PC-9 (cell line): ENCODE measurements at regions not wholly inside any gene's neighbourhood (a gene's known extent, or its start where the extent isn't known, plus 50 kb on each side); places are given as distances from the start of the nearest gene placed in this dataset.

ENCODE experiments used
- BruUV-seq: library from RNA; stranded (reverse); fragments of 400-500 nt; replicated peaks from 2 replicates; lab custom pipeline; 2021; lab: Mats Ljungman, UMichigan
- CTCF ChIA-PET: fragments of 300-600 bp; sonication (Branson Sonifier 250); formaldehyde crosslinking; loops from one replicate; lab custom pipeline; 2022; ENCODE audit warnings: antibody characterized with exemption; lab: Charles Lee
- POLR2A ChIA-PET: fragments of 300-600 bp; sonication (Branson Sonifier 250); formaldehyde crosslinking; loops from one replicate; lab custom pipeline; 2022; ENCODE audit warnings: antibody characterized with exemption; ENCODE audit not compliant: unreplicated experiment; lab: Charles Lee
- DNase-seq, 2 experiments: peaks; one replicate each; pipeline versions ENCODE4 v3.0.0 to v3.0.0-alpha.2; 2015 to 2022; ENCODE audit warnings: mixed read lengths in 1 of 2
- H2AFZ ChIP-seq: fragments of 200-600 bp; sonication (generic); 2 replicates; pipeline ENCODE4 v1.8.1; 2017; ENCODE audit warnings: antibody characterized with exemption
- H3F3A ChIP-seq: fragments of 200-600 bp; sonication (generic); 2 replicates; pipeline ENCODE4 v1.8.1; 2017; ENCODE audit warnings: antibody characterized with exemption, mild to moderate bottlenecking, low read depth; ENCODE audit not compliant: insufficient read depth
- H3K27ac ChIP-seq: fragments of 200-600 bp; sonication (generic); 2 replicates; pipeline ENCODE4 v1.6.1; 2016; ENCODE audit warnings: mixed run types
- H3K27me3 ChIP-seq: fragments of 200-600 bp; sonication (generic); 2 replicates; pipeline ENCODE4 v1.6.1; 2016; ENCODE audit warnings: low read depth, mixed run types; ENCODE audit not compliant: insufficient read depth
- H3K36me3 ChIP-seq: fragments of 200-600 bp; sonication (generic); 2 replicates; pipeline ENCODE4 v1.6.1; 2016; ENCODE audit warnings: low read depth, mixed run types
- H3K4me1 ChIP-seq: fragments of 200-600 bp; sonication (generic); replicated peaks from 2 replicates; pipeline ENCODE4 v1.6.1; 2016; ENCODE audit warnings: mixed run types; ENCODE audit not compliant: insufficient read depth
- H3K4me2 ChIP-seq: fragments of 200-600 bp; sonication (generic); 2 replicates; pipeline ENCODE4 v1.6.1; 2017; ENCODE audit warnings: mixed run types
- H3K4me3 ChIP-seq: fragments of 200-600 bp; sonication (generic); 2 replicates; pipeline ENCODE4 v1.6.1; 2016; ENCODE audit warnings: mixed run types
- H3K79me2 ChIP-seq: fragments of 200-600 bp; sonication (generic); 2 replicates; pipeline ENCODE4 v1.6.1; 2017; ENCODE audit warnings: low read depth, mixed run types
- H3K9me2 ChIP-seq: fragments of 200-600 bp; sonication (generic); 2 replicates; pipeline ENCODE4 v1.8.1; 2017; ENCODE audit warnings: mild to moderate bottlenecking; ENCODE audit not compliant: insufficient read depth
- H3K9me3 ChIP-seq: fragments of 200-600 bp; sonication (generic); 2 replicates; pipeline ENCODE4 v1.8.1; 2016; ENCODE audit warnings: low read depth; ENCODE audit not compliant: insufficient read depth
- H4K20me1 ChIP-seq: fragments of 200-600 bp; sonication (generic); 2 replicates; pipeline ENCODE4 v1.8.1; 2017; ENCODE audit not compliant: insufficient read depth
- CTCF ChIP-seq: fragments of 200-600 bp; sonication (generic); conservative IDR thresholded peaks from 2 replicates; pipeline ENCODE4 v1.6.1; 2017; ENCODE audit warnings: mixed run types, antibody characterized with exemption, mild to moderate bottlenecking, moderate library complexity
- EZH2 ChIP-seq: fragments of 200-600 bp; sonication (generic); IDR thresholded peaks from 2 replicates; pipeline ENCODE4 v1.8.0; 2017; ENCODE audit warnings: antibody characterized with exemption, low read depth
- intact Hi-C: fragments of 100-400 bp; cut with micrococcal nuclease; formaldehyde crosslinking; loops from one replicate; pipeline ENCODE4 v1.10.0; 2022; ENCODE audit not compliant: unreplicated experiment

- no peaks in the 10 kb centered on the region for H3K79me2 ChIP-seq
- DNase-seq: no peak
- intact Hi-C loops: no loop called here
- no peaks in the 10 kb centered on the region for H3K27me3 ChIP-seq
- ChIA-PET CTCF (no interaction called here), POLR2A (no interaction called here)
- no peaks in the 10 kb centered on the region for H3F3A ChIP-seq
- no peak overlapping the region for H3K4me2 ChIP-seq
- no peak overlapping the region for H2AFZ ChIP-seq
- H3K9me3 ChIP-seq: no peaks in the 10 kb centered on the region
- no peak overlapping the region for H3K4me3 ChIP-seq
- no peaks in the 10 kb centered on the region for H4K20me1 ChIP-seq
- BruUV-seq: no TSS peak
- H3K36me3 ChIP-seq: no peaks in the 10 kb centered on the region
- H3K4me1 ChIP-seq: no peaks in the 10 kb centered on the region
- TF ChIP-seq EZH2 (no peak), CTCF (no peak)
- no peaks in the 10 kb centered on the region for H3K9me2 ChIP-seq
- no peak overlapping the region for H3K27ac ChIP-seq
These were observed 211.7 kb downstream of the RNF152 start for GRCh38 chr18:61681065-61681464.

GRCh38 chr18:61679836-61680235, 213.0 kb downstream of the RNF152 start:
- BruUV-seq: no TSS peak
- DNase-seq: no peak
- POLR2A ChIA-PET: no interaction called here
- Histone ChIP-seq H3K27ac (no peak overlapping the region), H3K36me3 (no peaks in the 10 kb centered on the region), H4K20me1 (no peaks in the 10 kb centered on the region), H3K4me1 (no peaks in the 10 kb centered on the region), H3K9me3 (no peaks in the 10 kb centered on the region), H3K4me3 (no peak overlapping the region), H3K27me3 (no peaks in the 10 kb centered on the region), H3K9me2 (no peaks in the 10 kb centered on the region), H3K79me2 (no peaks in the 10 kb centered on the region), H3F3A (no peaks in the 10 kb centered on the region), H2AFZ (no peak overlapping the region), H3K4me2 (no peak overlapping the region)
- intact Hi-C loops: no loop called here
- CTCF ChIA-PET: no interaction called here
- no peak for TF ChIP-seq EZH2
- no peak for TF ChIP-seq CTCF

- no TSS peak for BruUV-seq
- H3K36me3 ChIP-seq: no peaks in the 10 kb centered on the region
- H3K9me2 ChIP-seq: no peaks in the 10 kb centered on the region
- ChIA-PET CTCF (no interaction called here), POLR2A (no interaction called here)
- H4K20me1 ChIP-seq: no peaks in the 10 kb centered on the region; the same call in 1 of the 2 replicates
- no peaks in the 10 kb centered on the region for H3K27me3 ChIP-seq
- no peaks in the 10 kb centered on the region for H3K79me2 ChIP-seq
- DNase-seq: no peak
- H2AFZ ChIP-seq: no peak overlapping the region
- H3K4me2 ChIP-seq: no peak overlapping the region
- intact Hi-C loops: no loop called here
- no peak overlapping the region for H3K4me3 ChIP-seq
- no peaks in the 10 kb centered on the region for H3K9me3 ChIP-seq
- TF ChIP-seq CTCF: no peak
- TF ChIP-seq EZH2: no peak
- H3F3A ChIP-seq: no peaks in the 10 kb centered on the region
- H3K4me1 ChIP-seq: no peaks in the 10 kb centered on the region
- no peak overlapping the region for H3K27ac ChIP-seq
These were observed 215.3 kb downstream of the RNF152 start for GRCh38 chr18:61677435-61677970.
